Muscle layer of colon (tissue), 2 donors: ENCODE measurements at regions not wholly inside any gene's neighbourhood (a gene's known extent, or its start where the extent isn't known, plus 50 kb on each side); places are given as distances from the start of the nearest gene placed in this dataset.

Experiments
- H3K27ac ChIP-seq: one replicate; pipeline ENCODE4 v1.7.0; 2013; ENCODE audit warnings: low read depth, mild to moderate bottlenecking, low read length, moderate library complexity
- H3K27me3 ChIP-seq, 2 donors: one replicate each; pipeline ENCODE4 v1.7.0; 2013; ENCODE audit warnings: low read length in 2 of 2, mild to moderate bottlenecking in 2 of 2; ENCODE audit not compliant: insufficient read depth in 2 of 2, control insufficient read depth in 1 of 2
- H3K36me3 ChIP-seq: one replicate; pipeline ENCODE4 v1.7.0; 2013; ENCODE audit warnings: mild to moderate bottlenecking, low read length; ENCODE audit not compliant: insufficient read depth
- H3K4me1 ChIP-seq: one replicate; pipeline ENCODE4 v1.7.0; 2013; ENCODE audit warnings: mild to moderate bottlenecking, low read length; ENCODE audit not compliant: insufficient read depth
- H3K4me3 ChIP-seq, 2 donors: one replicate each; pipeline ENCODE4 v1.7.0; 2013; ENCODE audit warnings: low read length in 2 of 2, low read depth in 1 of 2, mild to moderate bottlenecking in 1 of 2, moderate library complexity in 1 of 2
- H3K9ac ChIP-seq: one replicate; pipeline ENCODE4 v1.7.0; 2013; ENCODE audit warnings: low read length
- H3K9me3 ChIP-seq: one replicate; pipeline ENCODE4 v1.7.0; 2013; ENCODE audit warnings: mild to moderate bottlenecking, low read length
- donor health status: abdominal sarcoma.
- donor health status: Adenocarcinoma of cecum.

DNA sequence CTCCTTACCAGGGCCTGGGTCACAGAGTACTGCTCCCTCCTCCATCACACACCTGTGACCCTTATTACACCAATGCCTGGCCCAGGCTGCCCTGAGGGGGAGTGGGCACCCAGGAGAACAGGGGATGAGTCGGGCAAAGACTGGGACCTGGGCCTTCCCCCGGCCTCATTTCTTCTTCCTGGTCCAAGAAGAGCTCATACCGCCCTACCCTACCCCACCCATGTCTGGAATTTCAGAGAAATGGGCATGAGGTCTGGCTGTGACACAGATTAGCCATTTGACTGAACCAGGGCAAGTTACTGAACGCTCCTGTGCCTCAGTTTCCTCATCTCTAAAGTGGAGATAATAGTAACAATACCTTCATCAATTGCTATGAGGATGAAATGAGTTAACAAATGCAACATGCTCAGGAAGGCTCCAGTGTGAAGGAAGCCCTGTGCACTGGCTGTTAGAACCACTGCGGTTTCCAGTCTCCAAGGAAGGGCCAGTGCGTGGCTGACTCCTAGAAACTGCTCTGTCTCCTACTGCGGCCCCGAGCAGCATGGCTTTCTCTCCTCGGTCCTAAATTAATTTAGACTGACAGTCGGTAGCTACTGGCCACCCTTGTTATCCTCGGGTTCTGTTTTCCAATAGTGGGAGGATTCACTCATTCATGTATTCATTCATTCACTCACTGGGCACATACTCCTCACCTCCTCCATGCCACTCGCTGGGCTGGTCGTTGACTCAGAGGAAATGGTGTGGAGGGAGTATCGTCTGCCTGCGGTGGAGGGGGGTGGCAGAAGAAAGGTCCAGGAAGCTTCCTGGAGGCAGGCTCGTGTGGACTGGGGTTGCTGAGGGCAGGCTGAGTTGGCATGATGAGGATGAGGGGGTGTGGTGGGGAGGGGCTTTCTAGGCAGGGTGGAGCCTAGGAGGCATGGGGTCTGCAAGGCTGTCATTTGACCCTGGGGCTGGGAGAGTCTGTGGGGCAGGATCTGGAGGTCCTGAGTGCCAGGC, 175.6 kb downstream of the GLI2 start:
- Histone ChIP-seq H3K4me1 (peaks cover 31% of the 10 kb centered on the region), H3K4me3 (no peak overlapping the region), H3K36me3 (no peaks in the 10 kb centered on the region), H3K27me3 (no peaks in the 10 kb centered on the region), H3K27ac (no peak overlapping the region), H3K9ac (no peak overlapping the region), H3K9me3 (no peaks in the 10 kb centered on the region)

- Histone ChIP-seq H3K4me1 (peaks cover 31% of the 10 kb centered on the region), H3K9ac (no peak overlapping the region), H3K9me3 (no peaks in the 10 kb centered on the region), H3K27ac (no peak overlapping the region), H3K4me3 (no peak overlapping the region), H3K36me3 (no peaks in the 10 kb centered on the region), H3K27me3 (no peaks in the 10 kb centered on the region)
These were observed 176.7 kb downstream of the GLI2 start for GRCh38 chr2:120912101-120912985.

- H3K9ac ChIP-seq, result no peak overlapping the region
- H3K4me3 ChIP-seq, result no peak overlapping the region
- no peaks in the 10 kb centered on the region for H3K9me3 ChIP-seq
- H3K27ac ChIP-seq, result no peak overlapping the region
- H3K36me3 ChIP-seq, result no peaks in the 10 kb centered on the region
- peaks cover 31% of the 10 kb centered on the region for H3K4me1 ChIP-seq
- no peaks in the 10 kb centered on the region for H3K27me3 ChIP-seq
These were observed 178.5 kb downstream of the GLI2 start for GRCh38 chr2:120913972-120914838.

GRCh38 chr2:120914839-120915521, 179.3 kb downstream of the GLI2 start:
- Histone ChIP-seq H3K4me3 (no peak overlapping the region), H3K27me3 (no peaks in the 10 kb centered on the region), H3K4me1 (peaks cover 33% of the 10 kb centered on the region), H3K36me3 (no peaks in the 10 kb centered on the region), H3K27ac (peak overlapping the region; percentile 26), H3K9me3 (no peaks in the 10 kb centered on the region), H3K9ac (no peak overlapping the region)

DNA sequence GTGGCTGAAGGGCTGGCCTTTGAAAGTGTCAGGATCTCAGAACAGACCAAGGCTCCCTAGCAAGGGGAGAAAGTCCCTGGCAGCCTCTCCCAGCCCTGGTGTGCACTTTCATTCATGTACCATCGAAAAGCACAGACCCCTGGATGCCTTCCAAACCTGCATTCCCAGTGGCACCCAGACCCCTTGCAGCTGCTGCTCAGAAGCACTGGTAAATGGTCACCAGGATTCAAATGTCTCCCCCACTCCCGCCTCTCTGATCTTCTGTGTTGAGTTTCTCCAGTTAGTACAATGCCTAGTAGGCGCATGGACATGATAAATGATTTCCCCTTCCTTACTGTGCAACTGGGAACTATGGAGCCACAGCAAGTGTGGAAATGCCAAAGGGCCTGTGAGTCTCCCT, 180.0 kb downstream of the GLI2 start:
- Histone ChIP-seq H3K4me3 (no peak overlapping the region), H3K27me3 (no peaks in the 10 kb centered on the region), H3K27ac (peak overlapping the region; percentile 26), H3K4me1 (peaks cover 40% of the 10 kb centered on the region), H3K36me3 (no peaks in the 10 kb centered on the region), H3K9me3 (no peaks in the 10 kb centered on the region), H3K9ac (no peak overlapping the region)

DNA sequence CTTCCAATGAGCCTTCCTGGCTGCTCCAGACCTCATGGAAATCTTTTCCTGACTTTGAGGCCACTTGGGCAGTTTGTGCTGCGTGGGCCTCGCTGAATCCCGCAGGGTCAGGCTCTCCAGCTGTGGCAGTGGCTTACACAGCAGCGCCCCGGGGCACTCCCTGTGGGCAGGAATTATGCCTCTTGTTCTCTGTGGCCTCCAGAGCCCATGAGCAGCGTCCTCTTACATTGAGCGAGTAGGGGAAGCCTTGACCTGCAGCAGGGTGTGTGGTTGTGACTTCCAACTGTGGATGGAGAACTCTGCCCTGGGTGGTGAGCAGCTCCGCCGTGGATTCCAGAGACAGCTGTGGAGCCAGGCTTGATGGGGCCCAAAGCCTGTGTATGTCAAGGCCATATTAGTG, 180.8 kb downstream of the GLI2 start:
- no peak overlapping the region for H3K4me3 ChIP-seq
- H3K27ac ChIP-seq, result no peak overlapping the region
- no peaks in the 10 kb centered on the region for H3K36me3 ChIP-seq
- H3K9me3 ChIP-seq, result no peaks in the 10 kb centered on the region
- no peaks in the 10 kb centered on the region for H3K27me3 ChIP-seq
- H3K9ac ChIP-seq, result no peak overlapping the region
- H3K4me1 ChIP-seq, result peaks cover 37% of the 10 kb centered on the region

DNA sequence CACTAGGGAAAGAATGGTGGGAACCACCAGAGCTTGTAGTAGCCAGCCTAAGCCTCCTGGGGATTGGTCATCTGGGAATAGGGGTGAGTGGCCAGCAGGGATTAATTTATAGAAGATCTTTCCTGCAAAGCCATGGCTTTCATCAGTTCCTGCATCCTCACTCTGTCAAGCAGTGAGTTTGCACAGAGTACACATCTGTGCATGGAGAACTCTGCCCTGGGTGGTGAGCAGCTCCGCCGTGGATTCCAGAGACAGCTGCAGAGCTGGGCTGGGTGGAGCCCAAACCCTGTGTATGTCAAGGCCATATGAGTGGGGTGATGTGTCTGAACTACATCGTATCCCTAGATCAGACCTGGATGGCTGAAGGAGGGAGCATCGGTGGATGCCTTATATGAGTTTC, 182.2 kb downstream of the GLI2 start:
- no peaks in the 10 kb centered on the region for H3K9me3 ChIP-seq
- H3K9ac ChIP-seq, result no peak overlapping the region
- no peaks in the 10 kb centered on the region for H3K27me3 ChIP-seq
- H3K36me3 ChIP-seq, result no peaks in the 10 kb centered on the region
- peaks cover 29% of the 10 kb centered on the region for H3K4me1 ChIP-seq
- no peak overlapping the region for H3K27ac ChIP-seq
- no peak overlapping the region for H3K4me3 ChIP-seq

GRCh38 chr2:120919216-120919615, 183.5 kb downstream of the GLI2 start:
- peaks cover 5% of the 10 kb centered on the region for H3K36me3 ChIP-seq
- no peak overlapping the region for H3K9ac ChIP-seq
- H3K27ac ChIP-seq, result no peak overlapping the region
- H3K27me3 ChIP-seq, result no peaks in the 10 kb centered on the region
- no peaks in the 10 kb centered on the region for H3K9me3 ChIP-seq
- H3K4me3 ChIP-seq, result no peak overlapping the region
- peaks cover 29% of the 10 kb centered on the region for H3K4me1 ChIP-seq

GRCh38 chr2:120919771-120920453, 184.2 kb downstream of the GLI2 start:
- Histone ChIP-seq H3K9ac (no peak overlapping the region), H3K4me1 (peaks cover 22% of the 10 kb centered on the region), H3K27ac (no peak overlapping the region), H3K36me3 (peaks cover 5% of the 10 kb centered on the region), H3K4me3 (no peak overlapping the region), H3K9me3 (no peaks in the 10 kb centered on the region), H3K27me3 (no peaks in the 10 kb centered on the region)

DNA sequence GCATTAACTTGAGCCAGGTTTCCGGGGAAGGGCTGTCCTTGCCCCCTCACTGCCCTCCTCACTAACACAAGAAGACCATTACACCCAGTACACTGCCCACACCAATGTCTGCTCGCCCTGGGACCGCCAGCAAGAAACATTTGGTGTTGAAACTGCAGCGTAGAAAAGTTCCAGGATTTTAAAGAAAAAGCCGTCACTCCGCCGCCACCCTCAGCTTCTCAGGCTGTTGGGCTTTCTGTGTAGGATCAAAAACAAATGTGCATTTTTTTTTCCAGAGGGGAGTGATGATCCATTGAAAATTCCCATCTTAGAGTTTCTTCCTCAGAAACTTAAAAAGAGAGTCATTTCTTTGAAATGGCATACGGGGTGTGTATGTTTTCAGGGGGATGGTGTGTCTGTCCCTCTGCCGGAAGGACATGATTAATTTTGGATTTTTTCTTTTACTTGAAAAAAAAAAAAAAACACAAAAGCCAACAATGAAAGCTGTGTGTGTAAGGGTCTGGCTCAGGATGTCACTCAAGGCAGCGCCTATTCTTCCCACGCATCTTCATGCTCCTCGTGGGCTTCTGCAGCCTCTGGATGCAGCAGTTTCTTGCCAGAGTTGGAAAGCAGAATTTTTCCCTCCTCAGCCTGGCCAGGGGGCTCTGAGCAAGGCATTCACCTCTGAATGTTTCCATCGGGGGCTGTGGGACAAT, 184.9 kb downstream of the GLI2 start:
- peaks cover 5% of the 10 kb centered on the region for H3K36me3 ChIP-seq
- H3K27ac ChIP-seq, result no peak overlapping the region
- H3K9me3 ChIP-seq, result no peaks in the 10 kb centered on the region
- no peak overlapping the region for H3K9ac ChIP-seq
- H3K4me3 ChIP-seq, result no peak overlapping the region
- no peaks in the 10 kb centered on the region for H3K27me3 ChIP-seq
- peaks cover 16% of the 10 kb centered on the region for H3K4me1 ChIP-seq
